Upper lobe of right lung (tissue), 1 donor: ENCODE measurements at regions not wholly inside any gene's neighbourhood (a gene's known extent, or its start where the extent isn't known, plus 50 kb on each side); places are given as distances from the start of the nearest gene placed in this dataset.

Source experiments
- ATAC-seq: fragments of 200-7000 bp; cut with Tn5 transposase; one replicate; pipeline ENCODE4 v1.9.1; 2020; ENCODE audit warnings: mild to moderate bottlenecking, moderate library complexity
- DNase-seq: peaks from one replicate; pipeline ENCODE4 v3.0.0-alpha.2; 2020
- H3K27ac ChIP-seq: fragments of 200-600 bp; one replicate; pipeline ENCODE4 v1.8.0; 2022
- H3K27me3 ChIP-seq: fragments of 200-600 bp; one replicate; pipeline ENCODE4 v1.8.0; 2022; ENCODE audit warnings: mild to moderate bottlenecking
- H3K36me3 ChIP-seq: fragments of 200-600 bp; one replicate; pipeline ENCODE4 v1.8.0; 2022
- H3K4me1 ChIP-seq: fragments of 200-600 bp; one replicate; pipeline ENCODE4 v1.8.0; 2022
- H3K4me3 ChIP-seq: fragments of 200-600 bp; one replicate; pipeline ENCODE4 v1.8.0; 2022; ENCODE audit warnings: mild to moderate bottlenecking
- H3K9me3 ChIP-seq: fragments of 200-600 bp; one replicate; pipeline ENCODE4 v1.8.0; 2022
- intact Hi-C: fragments of 100-400 bp; cut with DNase I; formaldehyde crosslinking; loops from one replicate; pipeline ENCODE4 v1.11.0; 2022
- TF ChIP-seq, protein P1 (sequence below): fragments of 200-600 bp; IDR thresholded peaks from one replicate; pipeline ENCODE4 v1.8.0; 2022; ENCODE audit warnings: antibody characterized with exemption
- donor health status: DM: no; HTN: yes; CAD: no; lungs with severe emphysema.

DNA sequence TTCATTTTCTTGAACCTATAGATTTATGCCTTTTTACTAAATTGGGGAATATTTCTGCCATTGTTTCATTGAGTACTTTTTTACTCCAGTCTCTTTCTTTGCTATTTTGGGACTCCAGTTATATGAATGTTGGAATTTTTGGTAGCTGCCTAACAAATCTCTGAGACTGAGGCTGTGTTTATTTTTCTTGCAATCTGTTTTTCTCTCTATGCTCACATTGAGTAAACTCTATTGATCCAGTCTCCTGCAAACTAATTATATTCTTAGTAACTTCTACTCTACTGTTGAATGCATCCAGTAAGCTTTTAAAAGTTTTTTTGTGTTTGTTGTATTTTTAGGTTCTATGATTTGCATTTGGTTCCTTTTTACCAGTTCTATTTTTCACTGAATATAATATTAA lies 903.4 kb upstream of the GJE1 start:
- TF ChIP-seq, protein P1, sequence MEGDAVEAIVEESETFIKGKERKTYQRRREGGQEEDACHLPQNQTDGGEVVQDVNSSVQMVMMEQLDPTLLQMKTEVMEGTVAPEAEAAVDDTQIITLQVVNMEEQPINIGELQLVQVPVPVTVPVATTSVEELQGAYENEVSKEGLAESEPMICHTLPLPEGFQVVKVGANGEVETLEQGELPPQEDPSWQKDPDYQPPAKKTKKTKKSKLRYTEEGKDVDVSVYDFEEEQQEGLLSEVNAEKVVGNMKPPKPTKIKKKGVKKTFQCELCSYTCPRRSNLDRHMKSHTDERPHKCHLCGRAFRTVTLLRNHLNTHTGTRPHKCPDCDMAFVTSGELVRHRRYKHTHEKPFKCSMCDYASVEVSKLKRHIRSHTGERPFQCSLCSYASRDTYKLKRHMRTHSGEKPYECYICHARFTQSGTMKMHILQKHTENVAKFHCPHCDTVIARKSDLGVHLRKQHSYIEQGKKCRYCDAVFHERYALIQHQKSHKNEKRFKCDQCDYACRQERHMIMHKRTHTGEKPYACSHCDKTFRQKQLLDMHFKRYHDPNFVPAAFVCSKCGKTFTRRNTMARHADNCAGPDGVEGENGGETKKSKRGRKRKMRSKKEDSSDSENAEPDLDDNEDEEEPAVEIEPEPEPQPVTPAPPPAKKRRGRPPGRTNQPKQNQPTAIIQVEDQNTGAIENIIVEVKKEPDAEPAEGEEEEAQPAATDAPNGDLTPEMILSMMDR: no peak
- Histone ChIP-seq H3K9me3 (no peaks in the 10 kb centered on the region), H3K36me3 (no peaks in the 10 kb centered on the region), H3K4me1 (no peaks in the 10 kb centered on the region), H3K4me3 (no peak overlapping the region), H3K27ac (no peak overlapping the region), H3K27me3 (no peaks in the 10 kb centered on the region)
- no peak for ATAC-seq
- intact Hi-C loops: no loop called here
- DNase-seq: no peak

DNA sequence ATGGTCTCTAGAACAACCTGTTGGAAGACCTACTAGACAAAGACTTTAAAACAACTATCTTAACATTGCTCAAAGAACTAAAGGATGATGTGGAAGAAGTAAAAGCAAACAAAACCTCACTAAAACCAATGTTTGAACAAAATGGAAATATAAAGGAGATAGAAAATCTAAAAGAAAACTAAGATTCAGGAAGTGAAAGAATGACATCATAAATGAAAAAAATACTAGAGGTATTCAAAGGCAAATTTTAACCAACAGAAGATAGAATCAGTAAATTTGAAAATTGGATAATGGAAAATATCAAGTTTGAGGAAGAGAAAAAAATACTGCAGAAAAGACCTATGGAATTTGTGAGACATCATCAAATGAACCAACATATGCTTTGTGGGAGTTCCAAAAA lies 914.1 kb upstream of the GJE1 start:
- DNase-seq (no peak), ATAC-seq (no peak)
- TF ChIP-seq, protein P1: no peak
- H3K36me3 ChIP-seq: no peaks in the 10 kb centered on the region
- intact Hi-C loops: no loop called here
- H3K4me3 ChIP-seq: no peak overlapping the region
- H3K9me3 ChIP-seq: peaks cover 3% of the 10 kb centered on the region
- H3K4me1 ChIP-seq: no peaks in the 10 kb centered on the region
- H3K27me3 ChIP-seq: no peaks in the 10 kb centered on the region
- no peak overlapping the region for H3K27ac ChIP-seq

DNA sequence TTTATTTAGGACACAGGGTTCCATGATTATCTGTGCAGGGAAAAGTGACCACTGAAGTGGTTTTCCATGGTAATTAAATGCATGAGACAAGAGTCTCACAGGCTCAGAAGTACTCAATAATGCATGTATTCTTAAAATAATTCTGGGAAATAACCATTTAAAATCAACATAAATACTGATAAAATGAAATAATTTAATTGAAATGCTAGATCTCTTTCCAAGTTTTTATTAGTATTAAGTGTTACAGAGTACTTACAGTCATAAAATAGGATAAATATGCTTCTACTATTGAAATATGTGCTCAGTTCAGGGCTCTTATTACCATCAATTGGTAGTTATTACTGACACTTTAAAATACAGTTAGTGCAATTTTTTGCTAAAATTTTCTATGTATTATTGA lies 916.0 kb upstream of the GJE1 start:
- TF ChIP-seq, protein P1: no peak
- intact Hi-C loops: no loop called here
- Histone ChIP-seq H3K36me3 (no peaks in the 10 kb centered on the region), H3K27ac (no peak overlapping the region), H3K27me3 (no peaks in the 10 kb centered on the region), H3K4me1 (no peaks in the 10 kb centered on the region), H3K4me3 (no peak overlapping the region), H3K9me3 (peaks cover 3% of the 10 kb centered on the region)
- DNase-seq (no peak), ATAC-seq (no peak)

DNA sequence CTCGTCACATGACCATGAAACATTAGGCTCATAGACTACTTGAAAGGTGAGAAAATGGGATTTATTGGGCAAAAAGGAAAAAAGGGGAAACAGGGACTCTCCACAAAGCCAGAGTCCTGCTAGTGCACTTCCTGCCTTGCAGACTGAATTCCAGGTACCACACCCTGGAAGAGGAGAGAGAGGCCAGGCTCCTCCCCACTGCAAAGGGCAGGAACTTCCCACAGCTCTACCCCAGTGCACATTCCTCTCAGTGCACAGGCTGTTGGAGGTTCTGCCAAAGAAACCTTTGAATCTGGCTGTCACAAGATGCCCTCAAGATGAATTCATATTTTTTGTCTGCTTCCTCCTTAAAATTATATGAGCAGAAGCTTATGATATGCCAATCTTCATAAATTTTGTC lies 920.4 kb upstream of the GJE1 start:
- H3K9me3 ChIP-seq: no peaks in the 10 kb centered on the region
- no peaks in the 10 kb centered on the region for H3K36me3 ChIP-seq
- no peak overlapping the region for H3K4me3 ChIP-seq
- intact Hi-C loops: no loop called here
- no peak overlapping the region for H3K27ac ChIP-seq
- ATAC-seq: peak; percentile 82
- no peaks in the 10 kb centered on the region for H3K4me1 ChIP-seq
- no peaks in the 10 kb centered on the region for H3K27me3 ChIP-seq
- TF ChIP-seq, protein P1: no peak
- no peak for DNase-seq

DNA sequence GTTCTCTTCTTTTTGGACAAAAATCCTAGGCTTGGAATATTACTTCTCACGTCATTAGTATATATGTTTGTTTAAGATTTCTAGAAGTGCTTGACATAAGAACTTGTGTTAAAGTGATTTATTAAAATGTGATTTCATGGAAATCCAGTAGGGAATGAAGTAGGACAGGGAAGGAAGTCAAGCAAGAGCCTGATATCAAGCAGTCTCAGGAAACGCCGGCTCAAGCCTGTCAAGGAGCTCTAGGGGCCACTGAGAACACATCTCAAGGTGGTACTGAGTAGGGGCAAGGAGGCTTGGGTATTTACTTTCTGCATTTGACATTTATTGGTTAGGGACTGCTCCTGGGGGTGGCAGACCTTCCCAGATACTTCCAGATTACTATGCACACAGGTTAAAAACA lies 920.9 kb upstream of the GJE1 start:
- TF ChIP-seq, protein P1: no peak
- no peaks in the 10 kb centered on the region for H3K36me3 ChIP-seq
- H3K27me3 ChIP-seq: no peaks in the 10 kb centered on the region
- no peak overlapping the region for H3K4me3 ChIP-seq
- intact Hi-C loops: no loop called here
- no peak for DNase-seq
- H3K27ac ChIP-seq: no peak overlapping the region
- ATAC-seq: peak; percentile 14
- H3K9me3 ChIP-seq: no peaks in the 10 kb centered on the region
- no peaks in the 10 kb centered on the region for H3K4me1 ChIP-seq

DNA sequence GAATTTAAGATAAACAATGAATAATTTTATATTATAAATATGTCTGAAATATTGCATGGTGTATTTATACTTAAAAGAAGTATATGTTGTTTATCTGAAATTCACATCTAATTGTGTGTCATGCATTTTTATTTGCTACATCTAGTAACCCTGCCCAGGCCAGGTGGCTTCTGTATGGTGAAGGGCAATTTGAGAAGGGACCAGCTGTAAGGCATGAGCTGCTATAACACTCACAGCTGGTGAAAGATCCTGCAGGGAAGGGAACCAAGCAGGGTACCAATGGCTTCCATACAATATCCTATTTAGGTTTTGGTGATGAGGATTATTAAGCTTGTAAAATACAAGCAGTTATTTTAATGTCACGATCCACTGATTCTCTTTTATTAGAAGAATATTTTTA lies 921.8 kb upstream of the GJE1 start:
- Histone ChIP-seq H3K27me3 (no peaks in the 10 kb centered on the region), H3K4me1 (no peaks in the 10 kb centered on the region), H3K27ac (no peak overlapping the region), H3K4me3 (no peak overlapping the region), H3K9me3 (no peaks in the 10 kb centered on the region), H3K36me3 (no peaks in the 10 kb centered on the region)
- TF ChIP-seq, protein P1: no peak
- no peak for ATAC-seq
- intact Hi-C loops: no loop called here
- no peak for DNase-seq
